ENCODE measurements at regions not wholly inside any gene's neighbourhood (a gene's known extent, or its start where the extent isn't known, plus 50 kb on each side); places are given as distances from the start of the nearest gene placed in this dataset.

DNA sequence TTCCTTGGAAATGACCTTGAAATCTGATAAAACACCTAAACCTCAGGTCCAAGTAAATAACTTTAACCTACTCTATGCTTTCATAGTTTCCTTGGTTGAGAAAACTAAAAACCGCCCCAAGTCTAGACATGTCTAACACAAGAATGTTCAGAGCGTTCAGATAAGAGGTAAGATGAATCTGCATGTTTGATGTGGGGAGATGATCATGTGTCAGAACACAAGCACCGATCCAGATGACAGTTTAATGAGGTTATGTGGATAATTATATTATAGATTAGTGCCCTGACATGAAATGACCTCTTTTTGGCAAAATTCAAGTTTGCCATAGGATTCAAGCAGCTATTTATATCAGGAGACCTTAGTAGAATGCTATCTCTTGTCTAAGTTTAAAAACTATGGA lies 729.8 kb upstream of the SOX11 start:
- no peak overlapping the region for H3K27ac ChIP-seq (ENCODE audit: low read depth, low read length)
- H3K36me3 ChIP-seq (ENCODE audit: control insufficient read depth, insufficient read depth, low read length) = no peaks in the 10 kb centered on the region
- H3K9ac ChIP-seq (ENCODE audit: low read length) = no peak overlapping the region
- no peaks in the 10 kb centered on the region for H3K27me3 ChIP-seq (ENCODE audit: control insufficient read depth, insufficient read depth, low read length)
- no peaks in the 10 kb centered on the region for H3K4me1 ChIP-seq (ENCODE audit: control insufficient read depth, insufficient read depth, low read length)
- no peak overlapping the region for H3K4me3 ChIP-seq (ENCODE audit: low read depth, low read length)
- no peaks in the 10 kb centered on the region for H3K9me3 ChIP-seq (ENCODE audit: control insufficient read depth, insufficient read depth, low read depth, low read length)

- no peaks in the 10 kb centered on the region for H3K4me1 ChIP-seq (ENCODE audit: control insufficient read depth, insufficient read depth, low read length)
- H3K4me3 ChIP-seq (ENCODE audit: low read depth, low read length) = no peak overlapping the region
- H3K9me3 ChIP-seq (ENCODE audit: control insufficient read depth, insufficient read depth, low read depth, low read length) = no peaks in the 10 kb centered on the region
- no peak overlapping the region for H3K9ac ChIP-seq (ENCODE audit: low read length)
- H3K36me3 ChIP-seq (ENCODE audit: control insufficient read depth, insufficient read depth, low read length) = no peaks in the 10 kb centered on the region
- H3K27me3 ChIP-seq (ENCODE audit: control insufficient read depth, insufficient read depth, low read length) = no peaks in the 10 kb centered on the region
- H3K27ac ChIP-seq (ENCODE audit: low read depth, low read length) = no peak overlapping the region
These were observed 729.1 kb upstream of the SOX11 start for GRCh38 chr2:4963106-4963505.

- no peak overlapping the region for H3K27ac ChIP-seq (ENCODE audit: low read depth, low read length)
- no peaks in the 10 kb centered on the region for H3K9me3 ChIP-seq (ENCODE audit: control insufficient read depth, insufficient read depth, low read depth, low read length)
- H3K4me3 ChIP-seq (ENCODE audit: low read depth, low read length) = no peak overlapping the region
- no peaks in the 10 kb centered on the region for H3K27me3 ChIP-seq (ENCODE audit: control insufficient read depth, insufficient read depth, low read length)
- no peaks in the 10 kb centered on the region for H3K4me1 ChIP-seq (ENCODE audit: control insufficient read depth, insufficient read depth, low read length)
- no peak overlapping the region for H3K9ac ChIP-seq (ENCODE audit: low read length)
- no peaks in the 10 kb centered on the region for H3K36me3 ChIP-seq (ENCODE audit: control insufficient read depth, insufficient read depth, low read length)
These were observed 728.1 kb upstream of the SOX11 start for GRCh38 chr2:4964001-4964540.

GRCh38 chr2:4964579-4964978 lies 727.6 kb upstream of the SOX11 start:
- Histone ChIP-seq H3K4me3 (ENCODE audit: low read depth, low read length) (no peak overlapping the region), H3K27me3 (ENCODE audit: control insufficient read depth, insufficient read depth, low read length) (no peaks in the 10 kb centered on the region), H3K9me3 (ENCODE audit: control insufficient read depth, insufficient read depth, low read depth, low read length) (no peaks in the 10 kb centered on the region), H3K4me1 (ENCODE audit: control insufficient read depth, insufficient read depth, low read length) (no peaks in the 10 kb centered on the region), H3K36me3 (ENCODE audit: control insufficient read depth, insufficient read depth, low read length) (no peaks in the 10 kb centered on the region), H3K27ac (ENCODE audit: low read depth, low read length) (no peak overlapping the region), H3K9ac (ENCODE audit: low read length) (no peak overlapping the region)

- H3K9ac ChIP-seq (ENCODE audit: low read length) = no peak overlapping the region
- no peaks in the 10 kb centered on the region for H3K27me3 ChIP-seq (ENCODE audit: control insufficient read depth, insufficient read depth, low read length)
- no peak overlapping the region for H3K27ac ChIP-seq (ENCODE audit: low read depth, low read length)
- no peaks in the 10 kb centered on the region for H3K9me3 ChIP-seq (ENCODE audit: control insufficient read depth, insufficient read depth, low read depth, low read length)
- no peak overlapping the region for H3K4me3 ChIP-seq (ENCODE audit: low read depth, low read length)
- H3K36me3 ChIP-seq (ENCODE audit: control insufficient read depth, insufficient read depth, low read length) = no peaks in the 10 kb centered on the region
- no peaks in the 10 kb centered on the region for H3K4me1 ChIP-seq (ENCODE audit: control insufficient read depth, insufficient read depth, low read length)
These were observed 726.4 kb upstream of the SOX11 start for GRCh38 chr2:4965556-4966320.

DNA sequence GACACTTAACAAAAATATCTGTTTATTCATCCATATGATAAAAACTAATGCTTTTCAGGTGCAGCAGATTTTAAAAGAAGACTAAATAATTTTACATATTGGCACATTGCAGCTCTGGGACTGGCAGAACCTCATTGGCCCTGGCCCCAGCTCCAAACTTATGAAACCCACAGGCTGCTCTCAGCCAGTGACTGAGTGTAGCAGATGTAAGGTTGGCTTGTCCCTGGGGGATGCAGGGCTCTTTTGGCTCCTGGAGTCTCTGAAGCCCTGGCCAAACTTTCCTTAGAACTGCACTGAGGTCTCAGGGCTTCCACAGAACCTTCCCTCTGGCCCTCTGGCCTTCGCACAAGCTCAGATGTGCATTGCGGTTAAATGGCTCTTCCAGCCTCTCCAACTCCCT lies 725.0 kb upstream of the SOX11 start:
- Histone ChIP-seq H3K4me1 (ENCODE audit: control insufficient read depth, insufficient read depth, low read length) (no peaks in the 10 kb centered on the region), H3K27ac (ENCODE audit: low read depth, low read length) (no peak overlapping the region), H3K36me3 (ENCODE audit: control insufficient read depth, insufficient read depth, low read length) (no peaks in the 10 kb centered on the region), H3K4me3 (ENCODE audit: low read depth, low read length) (no peak overlapping the region), H3K9me3 (ENCODE audit: control insufficient read depth, insufficient read depth, low read depth, low read length) (no peaks in the 10 kb centered on the region), H3K27me3 (ENCODE audit: control insufficient read depth, insufficient read depth, low read length) (no peaks in the 10 kb centered on the region), H3K9ac (ENCODE audit: low read length) (no peak overlapping the region)

DNA sequence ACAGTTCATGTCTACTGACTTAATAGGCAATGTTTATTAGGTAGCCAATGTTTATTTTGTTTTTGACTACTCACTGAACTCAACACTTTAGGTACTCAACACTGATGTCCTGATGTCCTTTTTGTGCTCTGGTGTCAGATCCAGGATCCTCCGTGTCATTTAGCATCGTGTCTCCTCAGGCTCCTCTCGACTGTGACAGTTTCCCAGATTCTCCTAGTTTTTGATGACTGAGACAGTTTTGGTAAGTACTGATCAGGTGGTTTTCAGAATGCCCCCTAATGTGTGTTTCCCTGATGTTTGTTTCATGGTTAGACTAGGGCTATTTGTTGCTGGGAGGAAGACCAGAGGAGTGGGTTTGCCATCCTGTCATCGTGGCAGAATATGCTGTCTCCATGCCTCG lies 719.7 kb upstream of the SOX11 start:
- Histone ChIP-seq H3K4me3 (ENCODE audit: low read depth, low read length) (no peak overlapping the region), H3K9ac (ENCODE audit: low read length) (no peak overlapping the region), H3K36me3 (ENCODE audit: control insufficient read depth, insufficient read depth, low read length) (no peaks in the 10 kb centered on the region)

DNA sequence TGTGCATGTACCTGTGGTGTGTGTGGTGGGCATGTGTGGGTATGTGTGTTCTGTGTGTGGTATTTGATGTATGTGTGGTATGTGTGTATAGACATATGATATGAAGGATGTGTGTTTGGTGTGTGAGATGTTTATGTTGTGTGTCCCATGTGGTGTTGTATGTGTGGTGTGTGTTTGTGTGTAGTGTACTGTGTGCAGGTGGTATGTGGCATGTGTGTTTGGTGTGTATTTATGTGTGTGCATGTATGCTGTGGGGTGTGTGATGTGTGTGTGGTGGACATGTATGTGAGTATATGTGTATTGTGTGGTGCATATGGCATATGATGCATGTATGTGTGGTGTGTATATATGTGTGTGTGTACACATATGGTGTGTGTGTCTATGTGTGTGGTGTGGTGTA lies 718.8 kb upstream of the SOX11 start:
- Histone ChIP-seq H3K27me3 (ENCODE audit: control insufficient read depth, insufficient read depth, low read length) (no peaks in the 10 kb centered on the region), H3K27ac (ENCODE audit: low read depth, low read length) (no peak overlapping the region), H3K9me3 (ENCODE audit: control insufficient read depth, insufficient read depth, low read depth, low read length) (no peaks in the 10 kb centered on the region), H3K4me1 (ENCODE audit: control insufficient read depth, insufficient read depth, low read length) (no peaks in the 10 kb centered on the region), H3K36me3 (ENCODE audit: control insufficient read depth, insufficient read depth, low read length) (no peaks in the 10 kb centered on the region), H3K9ac (ENCODE audit: low read length) (no peak overlapping the region), H3K4me3 (ENCODE audit: low read depth, low read length) (no peak overlapping the region)

More for the DNA sequence above, 719.7 kb upstream of the SOX11 start:
- no peaks in the 10 kb centered on the region for H3K9me3 ChIP-seq (ENCODE audit: control insufficient read depth, insufficient read depth, low read depth, low read length)
- H3K4me1 ChIP-seq (ENCODE audit: control insufficient read depth, insufficient read depth, low read length) = no peaks in the 10 kb centered on the region
- H3K27me3 ChIP-seq (ENCODE audit: control insufficient read depth, insufficient read depth, low read length) = no peaks in the 10 kb centered on the region
- H3K27ac ChIP-seq (ENCODE audit: low read depth, low read length) = no peak overlapping the region

GRCh38 chr2:4973973-4974372 lies 718.2 kb upstream of the SOX11 start:
- no peaks in the 10 kb centered on the region for H3K36me3 ChIP-seq (ENCODE audit: control insufficient read depth, insufficient read depth, low read length)
- no peak overlapping the region for H3K4me3 ChIP-seq (ENCODE audit: low read depth, low read length)
- H3K9ac ChIP-seq (ENCODE audit: low read length) = no peak overlapping the region
- no peak overlapping the region for H3K27ac ChIP-seq (ENCODE audit: low read depth, low read length)
- no peaks in the 10 kb centered on the region for H3K27me3 ChIP-seq (ENCODE audit: control insufficient read depth, insufficient read depth, low read length)
- no peaks in the 10 kb centered on the region for H3K4me1 ChIP-seq (ENCODE audit: control insufficient read depth, insufficient read depth, low read length)
- no peaks in the 10 kb centered on the region for H3K9me3 ChIP-seq (ENCODE audit: control insufficient read depth, insufficient read depth, low read depth, low read length)

- no peaks in the 10 kb centered on the region for H3K9me3 ChIP-seq (ENCODE audit: control insufficient read depth, insufficient read depth, low read depth, low read length)
- no peaks in the 10 kb centered on the region for H3K36me3 ChIP-seq (ENCODE audit: control insufficient read depth, insufficient read depth, low read length)
- no peak overlapping the region for H3K4me3 ChIP-seq (ENCODE audit: low read depth, low read length)
- no peaks in the 10 kb centered on the region for H3K27me3 ChIP-seq (ENCODE audit: control insufficient read depth, insufficient read depth, low read length)
- H3K27ac ChIP-seq (ENCODE audit: low read depth, low read length) = no peak overlapping the region
- no peak overlapping the region for H3K9ac ChIP-seq (ENCODE audit: low read length)
- no peaks in the 10 kb centered on the region for H3K4me1 ChIP-seq (ENCODE audit: control insufficient read depth, insufficient read depth, low read length)
These were observed 715.8 kb upstream of the SOX11 start for GRCh38 chr2:4976407-4976806.

GRCh38 chr2:4979111-4979510 lies 713.1 kb upstream of the SOX11 start:
- Histone ChIP-seq H3K36me3 (ENCODE audit: control insufficient read depth, insufficient read depth, low read length) (no peaks in the 10 kb centered on the region), H3K4me1 (ENCODE audit: control insufficient read depth, insufficient read depth, low read length) (no peaks in the 10 kb centered on the region), H3K9me3 (ENCODE audit: control insufficient read depth, insufficient read depth, low read depth, low read length) (no peaks in the 10 kb centered on the region), H3K4me3 (ENCODE audit: low read depth, low read length) (no peak overlapping the region), H3K9ac (ENCODE audit: low read length) (no peak overlapping the region), H3K27ac (ENCODE audit: low read depth, low read length) (no peak overlapping the region), H3K27me3 (ENCODE audit: control insufficient read depth, insufficient read depth, low read length) (no peaks in the 10 kb centered on the region)

Data from HUES6 (cell line).